Fibroblast of lung (primary cell): ENCODE measurements at regions not wholly inside any gene's neighbourhood (a gene's known extent, or its start where the extent isn't known, plus 50 kb on each side); places are given as distances from the start of the nearest gene placed in this dataset.
"Not testable (repeated sequence)": the region's sequence is repeated elsewhere in the genome, so short reads cannot be mapped to it uniquely, and the experiment has no call there.

Experiments
- DNase-seq, 2 donors: peaks; one replicate each; pipeline versions ENCODE4 v3.0.0 to v3.0.0-alpha.2; 2010; ENCODE audit warnings: low read depth in 2 of 2
- H2AFZ ChIP-seq: 2 replicates; pipeline ENCODE4 v1.5.1; 2012; ENCODE audit warnings: low read length, control low read depth, inconsistent platforms
- H3K27ac ChIP-seq: 2 replicates; pipeline ENCODE4 v1.5.1; 2011; ENCODE audit warnings: low read length, control low read depth; ENCODE audit not compliant: insufficient read depth
- H3K27me3 ChIP-seq: 2 replicates; pipeline ENCODE4 v1.5.1; 2011; ENCODE audit warnings: mild to moderate bottlenecking, low read length; ENCODE audit not compliant: control insufficient read depth, insufficient read depth
- H3K36me3 ChIP-seq: 2 replicates; pipeline ENCODE4 v1.5.1; 2011; ENCODE audit warnings: low read length; ENCODE audit not compliant: control insufficient read depth, insufficient read depth
- H3K4me1 ChIP-seq: 2 replicates; pipeline ENCODE4 v1.5.1; 2011; ENCODE audit warnings: low read length; ENCODE audit not compliant: control insufficient read depth, insufficient read depth; ENCODE audit errors: extremely low read depth
- H3K4me2 ChIP-seq: 2 replicates; pipeline ENCODE4 v1.5.1; 2011; ENCODE audit warnings: low read length, control low read depth; ENCODE audit not compliant: insufficient read depth; ENCODE audit errors: extremely low read depth
- H3K4me3 ChIP-seq, 4 experiments: fragments of 200-600 bp in 1 of 4; sonication (generic) in 1 of 4; replicated peaks in 1 of 4; 2 replicates each; pipeline ENCODE4 v1.5.1; 2011 to 2016; ENCODE audit warnings: low read length in 4 of 4, low read depth in 3 of 4, mild to moderate bottlenecking in 3 of 4, control low read depth in 2 of 4, inconsistent platforms in 1 of 4, mixed read lengths in 1 of 4; ENCODE audit not compliant: insufficient read depth in 1 of 4; ENCODE audit errors: control extremely low read depth in 1 of 4
- H3K79me2 ChIP-seq: 2 replicates; pipeline ENCODE4 v1.5.1; 2012; ENCODE audit warnings: mild to moderate bottlenecking, low read length, inconsistent platforms; ENCODE audit not compliant: control insufficient read depth, insufficient read depth
- H3K9ac ChIP-seq: 2 replicates; pipeline ENCODE4 v1.5.1; 2011; ENCODE audit warnings: mild to moderate bottlenecking, low read length, control low read depth; ENCODE audit not compliant: insufficient read depth
- H3K9me3 ChIP-seq: 2 replicates; pipeline ENCODE4 v1.5.1; 2012; ENCODE audit warnings: low read depth, low read length; ENCODE audit not compliant: control insufficient read depth, insufficient read depth
- H4K20me1 ChIP-seq: 2 replicates; pipeline ENCODE4 v1.5.1; 2011; ENCODE audit warnings: low read length; ENCODE audit not compliant: control insufficient read depth, insufficient read depth; ENCODE audit errors: extremely low read depth
- EZH2 ChIP-seq: IDR thresholded peaks from 2 replicates; pipeline ENCODE4 v1.5.1; 2012; ENCODE audit warnings: low read length, control low read depth, mild to moderate bottlenecking; ENCODE audit errors: missing control alignments
- TF ChIP-seq, protein P1 (sequence below), 2 donors: IDR thresholded peaks in 1 of 2; conservative IDR thresholded peaks in 1 of 2; 1 replicate in 1 of 2; 2 replicates in 1 of 2; pipeline ENCODE4 v1.5.1; 2011 to 2012; ENCODE audit warnings: low read length in 2 of 2, control low read depth in 1 of 2, inconsistent platforms in 1 of 2, low read depth in 1 of 2, mild to moderate bottlenecking in 1 of 2

DNA sequence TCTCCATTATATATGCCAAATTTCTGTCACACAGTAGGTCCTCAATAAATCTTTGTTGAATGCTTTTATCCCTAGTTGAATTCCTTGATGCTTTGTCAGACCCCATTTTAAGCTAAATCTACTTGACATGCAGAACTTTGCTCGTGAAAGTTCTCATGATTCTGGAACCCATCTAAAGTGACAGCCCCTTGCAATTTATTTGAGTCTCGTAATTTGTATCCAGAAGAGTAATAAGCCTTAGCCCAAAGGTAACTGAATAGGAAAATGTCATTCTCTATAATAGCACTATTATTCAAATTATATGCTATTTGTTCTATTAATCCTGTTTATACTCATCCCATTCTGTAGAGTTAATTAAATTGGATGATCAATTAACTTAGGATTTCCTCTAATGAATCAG lies 466.6 kb upstream of the OLFM3 start:
- Histone ChIP-seq H4K20me1 (no peaks in the 10 kb centered on the region), H3K27ac (no peak overlapping the region), H3K4me2 (no peak overlapping the region), H3K36me3 (no peaks in the 10 kb centered on the region), H3K9me3 (no peaks in the 10 kb centered on the region), H3K27me3 (no peaks in the 10 kb centered on the region), H3K9ac (no peak overlapping the region), H3K79me2 (no peaks in the 10 kb centered on the region), H2AFZ (no peak overlapping the region), H3K4me1 (no peaks in the 10 kb centered on the region), H3K4me3 (no peak overlapping the region)
- TF ChIP-seq EZH2, result no peak
- TF ChIP-seq, protein P1, sequence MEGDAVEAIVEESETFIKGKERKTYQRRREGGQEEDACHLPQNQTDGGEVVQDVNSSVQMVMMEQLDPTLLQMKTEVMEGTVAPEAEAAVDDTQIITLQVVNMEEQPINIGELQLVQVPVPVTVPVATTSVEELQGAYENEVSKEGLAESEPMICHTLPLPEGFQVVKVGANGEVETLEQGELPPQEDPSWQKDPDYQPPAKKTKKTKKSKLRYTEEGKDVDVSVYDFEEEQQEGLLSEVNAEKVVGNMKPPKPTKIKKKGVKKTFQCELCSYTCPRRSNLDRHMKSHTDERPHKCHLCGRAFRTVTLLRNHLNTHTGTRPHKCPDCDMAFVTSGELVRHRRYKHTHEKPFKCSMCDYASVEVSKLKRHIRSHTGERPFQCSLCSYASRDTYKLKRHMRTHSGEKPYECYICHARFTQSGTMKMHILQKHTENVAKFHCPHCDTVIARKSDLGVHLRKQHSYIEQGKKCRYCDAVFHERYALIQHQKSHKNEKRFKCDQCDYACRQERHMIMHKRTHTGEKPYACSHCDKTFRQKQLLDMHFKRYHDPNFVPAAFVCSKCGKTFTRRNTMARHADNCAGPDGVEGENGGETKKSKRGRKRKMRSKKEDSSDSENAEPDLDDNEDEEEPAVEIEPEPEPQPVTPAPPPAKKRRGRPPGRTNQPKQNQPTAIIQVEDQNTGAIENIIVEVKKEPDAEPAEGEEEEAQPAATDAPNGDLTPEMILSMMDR (conservative IDR thresholded peaks at IDR 0.05 in 1 of 2, IDR thresholded peaks at IDR 0.05 in 1 of 2; ENCODE audit: low read depth in 1 of 2, low read length in 2 of 2), result no peak
- DNase-seq, result no peak

DNA sequence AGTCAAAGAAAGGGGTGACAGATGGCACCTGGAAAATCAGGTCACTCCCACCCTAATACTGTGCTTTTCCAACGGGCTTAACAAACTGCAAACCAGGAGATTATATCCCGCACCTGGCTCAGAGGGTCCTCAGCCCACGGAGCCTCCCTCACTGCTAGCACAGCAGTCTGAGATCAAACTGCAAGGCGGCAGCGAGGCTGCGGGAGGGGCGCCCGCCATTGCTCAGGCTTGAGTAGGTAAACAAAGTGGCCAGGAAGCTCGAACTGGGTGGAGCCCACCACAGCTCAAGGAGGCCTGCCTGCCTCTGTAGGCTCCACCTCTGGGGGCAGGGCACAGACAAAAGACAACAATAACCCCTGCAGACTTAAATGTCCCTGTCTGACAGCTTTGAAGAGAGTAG lies 445.6 kb upstream of the OLFM3 start:
- H3K9ac ChIP-seq, DNase-seq, H3K27me3 ChIP-seq, H2AFZ ChIP-seq, H3K36me3 ChIP-seq, H4K20me1 ChIP-seq, H3K27ac ChIP-seq, H3K79me2 ChIP-seq, H3K4me3 ChIP-seq, H3K4me1 ChIP-seq, H3K9me3 ChIP-seq, H3K4me2 ChIP-seq: not testable (repeated sequence)

DNA sequence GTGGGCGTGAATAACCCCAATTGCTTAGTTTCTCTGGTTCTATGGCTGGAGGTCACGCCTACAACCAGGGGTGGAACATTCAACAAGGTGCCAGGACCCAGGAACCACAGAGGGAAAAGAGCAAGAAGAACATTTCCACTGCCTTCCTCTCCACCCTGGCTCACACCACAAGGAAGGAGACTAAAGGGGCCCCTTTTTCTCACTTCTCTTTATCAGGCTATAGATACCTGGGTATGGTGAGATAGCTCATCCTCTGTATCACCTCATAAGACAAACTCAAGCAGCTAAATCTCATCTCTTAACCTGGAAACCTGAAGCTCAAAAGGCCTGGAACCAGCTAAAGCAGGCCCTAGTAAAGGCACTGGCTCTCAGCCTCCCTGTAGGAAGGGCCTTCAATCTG lies 438.8 kb upstream of the OLFM3 start:
- Histone ChIP-seq H3K36me3 (no peaks in the 10 kb centered on the region), H2AFZ (no peak overlapping the region), H3K4me2 (no peak overlapping the region), H4K20me1 (no peaks in the 10 kb centered on the region), H3K9me3 (no peaks in the 10 kb centered on the region), H3K79me2 (no peaks in the 10 kb centered on the region), H3K4me3 (no peak overlapping the region), H3K27me3 (no peaks in the 10 kb centered on the region), H3K9ac (no peak overlapping the region), H3K27ac (no peak overlapping the region), H3K4me1 (no peaks in the 10 kb centered on the region)
- DNase-seq, result no peak
- TF ChIP-seq, protein P1 (conservative IDR thresholded peaks at IDR 0.05 in 1 of 2, IDR thresholded peaks at IDR 0.05 in 1 of 2; ENCODE audit: low read depth in 1 of 2, low read length in 2 of 2), result no peak
- TF ChIP-seq EZH2, result no peak

DNA sequence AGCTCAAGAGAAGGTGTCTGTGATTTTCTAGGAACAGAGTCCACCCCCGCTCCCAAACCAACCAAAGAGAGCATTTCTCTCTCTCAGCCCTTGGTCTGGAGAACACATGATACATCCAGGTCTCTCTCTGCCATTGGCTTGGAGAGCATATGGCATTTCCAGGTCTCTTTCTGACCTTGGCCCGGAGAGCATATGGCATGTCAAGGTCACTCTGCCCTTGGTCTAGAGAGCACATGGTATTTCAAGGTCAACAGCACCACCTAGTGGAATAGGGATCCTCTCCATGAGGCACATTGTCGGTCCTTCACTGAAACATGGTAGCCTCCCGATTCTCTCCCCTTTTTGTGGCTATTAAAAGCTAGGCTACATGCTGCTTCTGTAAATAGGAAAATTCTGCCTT lies 437.7 kb upstream of the OLFM3 start:
- Histone ChIP-seq H2AFZ (no peak overlapping the region), H3K27ac (no peak overlapping the region), H3K79me2 (no peaks in the 10 kb centered on the region), H3K4me2 (no peak overlapping the region), H3K4me3 (no peak overlapping the region), H3K36me3 (no peaks in the 10 kb centered on the region), H3K4me1 (no peaks in the 10 kb centered on the region), H4K20me1 (no peaks in the 10 kb centered on the region), H3K9me3 (no peaks in the 10 kb centered on the region), H3K27me3 (no peaks in the 10 kb centered on the region), H3K9ac (no peak overlapping the region)
- TF ChIP-seq, protein P1 (conservative IDR thresholded peaks at IDR 0.05 in 1 of 2, IDR thresholded peaks at IDR 0.05 in 1 of 2; ENCODE audit: low read depth in 1 of 2, low read length in 2 of 2), result peak in 1 of 2 donors; percentile 5
- no peak for TF ChIP-seq EZH2
- DNase-seq, result no peak
